IMR-90 (cell line): ENCODE measurements at regions not wholly inside any gene's neighbourhood (a gene's known extent, or its start where the extent isn't known, plus 50 kb on each side); places are given as distances from the start of the nearest gene placed in this dataset.

Source experiments
- ATAC-seq: fragments of 200-7000 bp; cut with Tn5 transposase; 2 replicates; pipeline ENCODE4 v1.9.1; 2020; ENCODE audit warnings: low read depth, mild to moderate bottlenecking, moderate library complexity
- BruUV-seq: library from RNA; stranded (reverse); fragments of 400-500 nt; replicated peaks from 2 replicates; lab custom pipeline; 2021; lab: Mats Ljungman, UMichigan
- CTCF ChIA-PET: fragments of 300-600 bp; formaldehyde crosslinking; extraction: SDS; loops from one replicate; lab custom pipeline; 2021; ENCODE audit warnings: antibody characterized with exemption; lab: Yijun Ruan, JAX
- POLR2A ChIA-PET: fragments of 300-600 bp; sonication (Branson Sonifier 250); formaldehyde crosslinking; loops from one replicate; lab custom pipeline; 2022; ENCODE audit warnings: antibody characterized with exemption; ENCODE audit not compliant: unreplicated experiment; lab: Charles Lee
- DNase-seq: peaks from one replicate; pipeline ENCODE4 v3.0.0; 2013
- H2AFZ ChIP-seq: replicated peaks from 2 replicates; pipeline ENCODE3; 2013; ENCODE audit warnings: low read length, mild to moderate bottlenecking; ENCODE audit not compliant: poor library complexity
- H2AK5ac ChIP-seq: 2 replicates; pipeline ENCODE4 v1.6.1; 2013; ENCODE audit warnings: low read depth, low read length, inconsistent platforms
- H2AK9ac ChIP-seq: replicated peaks from 2 replicates; pipeline ENCODE3; 2013; ENCODE audit warnings: mild to moderate bottlenecking, low read depth, low read length, moderate library complexity; ENCODE audit not compliant: poor library complexity
- H2BK120ac ChIP-seq: 2 replicates; pipeline ENCODE4 v1.6.1; 2013; ENCODE audit warnings: low read depth, low read length, inconsistent platforms
- H2BK15ac ChIP-seq: 3 replicates; pipeline ENCODE4 v1.6.1; 2013; ENCODE audit warnings: low read depth, low read length, inconsistent platforms
- H2BK20ac ChIP-seq: 2 replicates; pipeline ENCODE4 v1.6.1; 2013; ENCODE audit warnings: low read depth, mild to moderate bottlenecking, inconsistent platforms, low read length, moderate library complexity
- H2BK5ac ChIP-seq: 2 replicates; pipeline ENCODE4 v1.6.1; 2013; ENCODE audit warnings: mild to moderate bottlenecking, low read depth, low read length, inconsistent platforms; ENCODE audit not compliant: poor library complexity, severe bottlenecking
- H3K14ac ChIP-seq: replicated peaks from 2 replicates; pipeline ENCODE4 v1.6.1; 2013; ENCODE audit warnings: low read depth, low read length, inconsistent platforms
- H3K18ac ChIP-seq: 2 replicates; pipeline ENCODE4 v1.6.1; 2013; ENCODE audit warnings: low read depth, low read length, control low read depth
- H3K23ac ChIP-seq: 2 replicates; pipeline ENCODE4 v1.6.1; 2013; ENCODE audit warnings: low read depth, low read length, inconsistent platforms
- H3K27ac ChIP-seq: 2 replicates; pipeline ENCODE4 v1.5.1; 2013; ENCODE audit warnings: mild to moderate bottlenecking, control low read depth, low read length; ENCODE audit not compliant: insufficient read depth
- H3K27me3 ChIP-seq: 2 replicates; pipeline ENCODE4 v1.6.1; 2013; ENCODE audit warnings: low read length; ENCODE audit not compliant: control insufficient read depth, insufficient read depth
- H3K36me3 ChIP-seq: 2 replicates; pipeline ENCODE4 v1.6.1; 2013; ENCODE audit warnings: low read length, mixed read lengths; ENCODE audit not compliant: control insufficient read depth, insufficient read depth
- H3K4ac ChIP-seq: 2 replicates; pipeline ENCODE4 v1.6.1; 2013; ENCODE audit warnings: low read depth, low read length, inconsistent platforms
- H3K4me1 ChIP-seq: 2 replicates; pipeline ENCODE4 v1.6.1; 2013; ENCODE audit warnings: low read length, mixed read lengths; ENCODE audit not compliant: control insufficient read depth, insufficient read depth
- H3K4me2 ChIP-seq: 2 replicates; pipeline ENCODE4 v1.6.1; 2013; ENCODE audit warnings: low read depth, mild to moderate bottlenecking, control low read depth, low read length, moderate library complexity
- H3K4me3 ChIP-seq: 2 replicates; pipeline ENCODE4 v1.5.1; 2013; ENCODE audit warnings: low read depth, mild to moderate bottlenecking, control low read depth, low read length, moderate library complexity; ENCODE audit not compliant: insufficient read depth
- H3K56ac ChIP-seq: 2 replicates; pipeline ENCODE4 v1.6.1; 2013; ENCODE audit warnings: low read length, inconsistent platforms; ENCODE audit not compliant: insufficient read depth; ENCODE audit errors: extremely low read depth
- H3K79me1 ChIP-seq, 2 experiments: 2 replicates each; pipeline ENCODE4 v1.6.1; 2013; ENCODE audit warnings: low read length in 2 of 2, inconsistent platforms in 1 of 2, low read depth in 1 of 2
- H3K9ac ChIP-seq: 2 replicates; pipeline ENCODE4 v1.6.1; 2013; ENCODE audit warnings: low read depth, low read length, control low read depth
- H3K9me1 ChIP-seq: 2 replicates; pipeline ENCODE4 v1.6.1; 2013; ENCODE audit warnings: low read length, inconsistent platforms; ENCODE audit not compliant: insufficient read depth
- H3K9me3 ChIP-seq: 2 replicates; pipeline ENCODE4 v1.6.1; 2013; ENCODE audit warnings: low read length; ENCODE audit not compliant: control insufficient read depth, insufficient read depth
- H4K20me1 ChIP-seq: 2 replicates; pipeline ENCODE4 v1.6.1; 2013; ENCODE audit warnings: low read length, inconsistent platforms; ENCODE audit not compliant: insufficient read depth
- H4K5ac ChIP-seq: 2 replicates; pipeline ENCODE4 v1.6.1; 2013; ENCODE audit warnings: mild to moderate bottlenecking, low read depth, low read length, control low read depth
- H4K8ac ChIP-seq, 2 experiments: 2 replicates each; pipeline ENCODE4 v1.6.1; 2013; ENCODE audit warnings: low read depth in 2 of 2, low read length in 2 of 2, control low read depth in 1 of 2, inconsistent platforms in 1 of 2
- H4K91ac ChIP-seq: 2 replicates; pipeline ENCODE4 v1.6.1; 2013; ENCODE audit warnings: low read depth, low read length, inconsistent platforms; ENCODE audit not compliant: insufficient read depth
- RFX5 ChIP-seq: IDR thresholded peaks from 2 replicates; pipeline ENCODE4 v1.8.0; 2012; ENCODE audit warnings: low read depth, mild to moderate bottlenecking, low read length, moderate library complexity
- WGBS, 2 experiments: methylation state at CpG; one replicate each; pipeline versions ENCODE4 v1.1.5 to v1.1.7; 2013; ENCODE audit warnings: missing lambda C conversion rate in 2 of 2; ENCODE audit not compliant: insufficient read length in 1 of 2; ENCODE audit errors: extremely low coverage in 2 of 2; 5-methylcytosine and 5-hydroxymethylcytosine counted together
- dilution Hi-C: fragments of 300-500 bp; cut with HindIII; formaldehyde crosslinking; loops from one replicate; pipeline ENCODE4 v1.14.3; 2018; ENCODE audit warnings: low sequenced_read_pairs; ENCODE audit not compliant: unreplicated experiment
- in situ Hi-C: fragments of 300-500 bp; cut with MboI; formaldehyde crosslinking; loops from 3 replicates; pipeline ENCODE4 v1.14.3; 2019; ENCODE audit warnings: low sequenced_read_pairs, inconsistent platforms, mixed read lengths
- intact Hi-C: fragments of 100-400 bp; cut with micrococcal nuclease; formaldehyde crosslinking; loops from 2 replicates; pipeline ENCODE4 v1.10.0; 2022
- TF ChIP-seq, protein P1 (sequence below): fragments of 150-350 bp; IDR thresholded peaks from 2 replicates; pipeline ENCODE4 v1.6.1; 2017; ENCODE audit warnings: mild to moderate bottlenecking, antibody characterized with exemption, low read length, low read depth

DNA sequence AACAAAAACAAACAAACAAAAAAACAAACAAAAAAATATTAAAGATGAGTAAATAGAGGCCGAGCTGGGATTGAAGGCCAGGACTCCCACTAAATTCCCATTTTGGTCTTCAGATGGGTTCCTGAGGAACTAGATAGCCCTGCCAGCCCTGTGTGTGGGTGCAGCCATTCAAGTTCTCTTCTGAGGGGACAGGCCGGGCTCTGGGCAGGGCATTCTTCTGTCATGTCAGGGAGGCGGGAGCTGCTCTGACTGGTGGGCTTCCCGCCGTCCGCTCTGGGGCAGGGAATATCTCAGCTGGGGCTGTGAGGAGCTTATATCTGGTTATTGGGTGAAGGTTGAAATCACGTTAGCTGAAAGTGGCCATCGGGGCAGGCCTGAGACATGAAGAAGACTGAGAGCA is 127.3 kb upstream of the CXCR4 start:
- Histone ChIP-seq H3K79me1 (no peaks in the 10 kb centered on the region), H2BK5ac (no peak overlapping the region), H3K18ac (no peak overlapping the region), H3K9me1 (no peaks in the 10 kb centered on the region), H2AFZ (peak overlapping the region; percentile 14), H2AK5ac (no peak overlapping the region), H2AK9ac (no peak overlapping the region), H2BK20ac (no peak overlapping the region), H2BK15ac (no peak overlapping the region), H3K9me3 (no peaks in the 10 kb centered on the region), H3K4me1 (no peaks in the 10 kb centered on the region), H3K23ac (no peak overlapping the region), H4K5ac (no peak overlapping the region), H3K27ac (no peak overlapping the region), H3K9ac (no peak overlapping the region), H3K4ac (no peak overlapping the region), H3K4me3 (no peak overlapping the region), H3K14ac (no peak overlapping the region), H3K36me3 (no peaks in the 10 kb centered on the region), H4K20me1 (no peaks in the 10 kb centered on the region), H3K4me2 (no peak overlapping the region), H2BK120ac (no peak overlapping the region), H3K56ac (no peak overlapping the region), H4K8ac (no peak overlapping the region), H3K27me3 (no peaks in the 10 kb centered on the region), H4K91ac (no peak overlapping the region)
- in situ Hi-C loops: no loop called here
- no peak for ATAC-seq
- no TSS peak for BruUV-seq
- dilution Hi-C loops: no loop called here
- ChIA-PET POLR2A (no interaction called here), CTCF (no interaction called here)
- DNase-seq: no peak
- intact Hi-C loops: no loop called here
- no peak for TF ChIP-seq RFX5
- TF ChIP-seq, protein P1, sequence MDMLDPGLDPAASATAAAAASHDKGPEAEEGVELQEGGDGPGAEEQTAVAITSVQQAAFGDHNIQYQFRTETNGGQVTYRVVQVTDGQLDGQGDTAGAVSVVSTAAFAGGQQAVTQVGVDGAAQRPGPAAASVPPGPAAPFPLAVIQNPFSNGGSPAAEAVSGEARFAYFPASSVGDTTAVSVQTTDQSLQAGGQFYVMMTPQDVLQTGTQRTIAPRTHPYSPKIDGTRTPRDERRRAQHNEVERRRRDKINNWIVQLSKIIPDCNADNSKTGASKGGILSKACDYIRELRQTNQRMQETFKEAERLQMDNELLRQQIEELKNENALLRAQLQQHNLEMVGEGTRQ: no peak
- 75% methylated on average over 7 of the region's 8 CpGs; no CpG with 5 or more reads in 1 of the 2 experiments for WGBS, 2 experiments
